ENCODE measurements at regions not wholly inside any gene's neighbourhood (a gene's known extent, or its start where the extent isn't known, plus 50 kb on each side); places are given as distances from the start of the nearest gene placed in this dataset.

- Histone ChIP-seq H3K27me3 (peaks cover 0 to 22% of the 10 kb centered on the region in 2 donors), H3K27ac (no peak overlapping the region), H3K4me3 (no peak overlapping the region), H3K36me3 (no peaks in the 10 kb centered on the region), H3K9me3 (peaks cover 0 to 8% of the 10 kb centered on the region in 2 donors), H3K4me1 (no peaks in the 10 kb centered on the region)
- intact Hi-C loops (cut with DNase I), result no loop called here
- no peak for TF ChIP-seq CTCF (IDR thresholded peaks at IDR 0.05)
- ATAC-seq (no peak), DNase-seq (no peak)
These were observed 249.8 kb downstream of the ACKR3 start for GRCh38 chr2:236819275-236820002.

- TF ChIP-seq CTCF (IDR thresholded peaks at IDR 0.05), result no peak
- Histone ChIP-seq H3K9me3 (peaks cover 0 to 8% of the 10 kb centered on the region in 2 donors), H3K4me3 (no peak overlapping the region), H3K27ac (no peak overlapping the region), H3K36me3 (no peaks in the 10 kb centered on the region), H3K4me1 (no peaks in the 10 kb centered on the region), H3K27me3 (peaks cover 0 to 22% of the 10 kb centered on the region in 2 donors)
- no peak for DNase-seq
- no peak for ATAC-seq
- intact Hi-C loops (cut with DNase I), result no loop called here
These were observed 251.2 kb downstream of the ACKR3 start for GRCh38 chr2:236820763-236821344.

- intact Hi-C loops (cut with DNase I), result no loop called here
- ATAC-seq (no peak), DNase-seq (no peak)
- Histone ChIP-seq H3K9me3 (peaks cover 0 to 8% of the 10 kb centered on the region in 2 donors), H3K4me3 (no peak overlapping the region), H3K36me3 (no peaks in the 10 kb centered on the region), H3K27ac (no peak overlapping the region), H3K4me1 (no peaks in the 10 kb centered on the region), H3K27me3 (peaks cover 0 to 16% of the 10 kb centered on the region in 2 donors)
- no peak for TF ChIP-seq CTCF (IDR thresholded peaks at IDR 0.05)
These were observed 253.5 kb downstream of the ACKR3 start for GRCh38 chr2:236823041-236823629.

- DNase-seq (no peak), ATAC-seq (no peak)
- no peaks in the 10 kb centered on the region for H3K4me1 ChIP-seq
- TF ChIP-seq CTCF (IDR thresholded peaks at IDR 0.05), result no peak
- no peak overlapping the region for H3K27ac ChIP-seq
- no peak overlapping the region for H3K4me3 ChIP-seq
- H3K9me3 ChIP-seq, result peaks cover 0 to 8% of the 10 kb centered on the region in 2 donors
- no peaks in the 10 kb centered on the region for H3K36me3 ChIP-seq
- intact Hi-C loops (cut with DNase I), result no loop called here
- H3K27me3 ChIP-seq, result peaks cover 0 to 10% of the 10 kb centered on the region in 2 donors
These were observed 254.3 kb downstream of the ACKR3 start for GRCh38 chr2:236823963-236824362.

- ATAC-seq, result peak; percentile 88
- H3K4me3 ChIP-seq, result no peak overlapping the region
- no peak for TF ChIP-seq CTCF (IDR thresholded peaks at IDR 0.05)
- intact Hi-C loops (cut with DNase I), result no loop called here
- no peak overlapping the region for H3K27ac ChIP-seq
- H3K36me3 ChIP-seq, result no peaks in the 10 kb centered on the region
- H3K27me3 ChIP-seq, result peaks cover 0 to 6% of the 10 kb centered on the region in 2 donors
- H3K4me1 ChIP-seq, result no peaks in the 10 kb centered on the region
- H3K9me3 ChIP-seq, result peaks cover 0 to 8% of the 10 kb centered on the region in 2 donors
- DNase-seq, result peak in 2 of 4 donors; percentile 32 to 57
These were observed 255.2 kb downstream of the ACKR3 start for GRCh38 chr2:236824836-236825235.

All from left lung (tissue), 4 donors.